ENCODE measurements at regions not wholly inside any gene's neighbourhood (a gene's known extent, or its start where the extent isn't known, plus 50 kb on each side); places are given as distances from the start of the nearest gene placed in this dataset.

- TF ChIP-seq CTCF (IDR thresholded peaks at IDR 0.05 in 2 of 3, conservative IDR thresholded peaks at IDR 0.05 in 1 of 3; ENCODE audit: borderline replicate concordance in 1 of 3, insufficient read depth in 1 of 3, low read depth in 2 of 3, low read length in 2 of 3) (no peak), EZH2 (IDR thresholded peaks at IDR 0.05) (no peak)
Observed at GRCh38 chr5:74461251-74461650, 179.3 kb downstream of the ENC1 start.
